ENCODE measurements at regions not wholly inside any gene's neighbourhood (a gene's known extent, or its start where the extent isn't known, plus 50 kb on each side); places are given as distances from the start of the nearest gene placed in this dataset.

DNA sequence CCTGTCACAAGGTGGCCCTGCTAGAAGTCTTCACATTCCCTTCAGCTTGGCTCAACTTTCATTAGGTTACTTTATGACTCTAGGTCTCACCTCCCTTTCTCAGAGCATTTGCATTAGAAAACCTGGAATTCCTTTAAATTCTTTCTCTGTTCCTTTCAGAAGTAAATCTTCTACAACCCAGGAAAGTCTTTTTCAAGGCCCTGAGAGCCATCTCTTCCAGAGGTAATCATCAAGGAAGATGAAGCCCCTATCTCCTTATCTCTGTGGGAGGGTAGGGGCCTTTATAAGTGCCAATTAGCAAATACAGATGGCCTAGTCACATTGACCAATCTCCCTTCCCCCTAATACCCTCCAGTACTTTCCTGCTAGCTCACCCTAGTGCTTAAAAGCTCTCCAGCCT is 848.0 kb upstream of the FAM98A start:
- DNase-seq (ENCODE audit: low read depth): no peak

- DNase-seq (ENCODE audit: low read depth): peak; percentile 1
These were observed 824.2 kb upstream of the FAM98A start for GRCh38 chr2:34423301-34423700.

DNA sequence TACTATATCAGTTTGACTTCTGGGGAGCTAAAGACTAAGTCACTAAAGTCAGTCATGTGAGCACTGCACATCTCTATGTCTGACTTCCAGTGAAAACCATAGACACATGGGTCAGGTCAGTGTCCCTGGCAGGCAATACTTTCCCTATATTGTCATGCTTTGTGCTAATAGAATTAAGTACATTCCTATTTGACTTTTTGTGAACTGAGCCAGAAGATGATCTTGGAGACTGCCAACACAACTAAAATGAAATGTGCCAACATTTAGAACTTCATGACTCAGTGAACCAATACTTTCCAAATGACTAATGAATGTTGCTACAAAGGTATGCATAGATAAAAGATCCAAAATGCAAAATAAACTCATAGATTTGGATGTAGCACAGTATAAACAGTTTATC is 820.8 kb upstream of the FAM98A start:
- no peak for DNase-seq (ENCODE audit: low read depth)

DNA sequence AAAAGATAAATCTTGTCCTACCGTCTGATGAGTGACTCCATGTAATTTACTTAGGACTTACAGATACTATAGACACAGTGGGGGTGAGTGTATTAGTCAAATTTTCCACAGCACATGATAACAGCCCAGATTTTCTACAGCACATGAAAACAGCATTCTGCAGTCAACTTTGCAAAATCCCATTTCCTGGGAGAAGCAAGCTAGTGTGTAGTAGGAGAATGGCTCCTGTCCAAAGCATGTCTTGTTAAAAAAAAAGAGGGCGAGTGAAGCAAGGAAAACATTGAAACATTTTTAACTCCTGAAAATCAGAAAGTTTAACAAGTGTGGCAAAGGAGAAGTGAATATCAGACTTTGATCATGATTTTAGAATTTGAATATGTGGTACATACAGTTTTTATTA is 817.8 kb upstream of the FAM98A start:
- no peak for DNase-seq (ENCODE audit: low read depth)

DNA sequence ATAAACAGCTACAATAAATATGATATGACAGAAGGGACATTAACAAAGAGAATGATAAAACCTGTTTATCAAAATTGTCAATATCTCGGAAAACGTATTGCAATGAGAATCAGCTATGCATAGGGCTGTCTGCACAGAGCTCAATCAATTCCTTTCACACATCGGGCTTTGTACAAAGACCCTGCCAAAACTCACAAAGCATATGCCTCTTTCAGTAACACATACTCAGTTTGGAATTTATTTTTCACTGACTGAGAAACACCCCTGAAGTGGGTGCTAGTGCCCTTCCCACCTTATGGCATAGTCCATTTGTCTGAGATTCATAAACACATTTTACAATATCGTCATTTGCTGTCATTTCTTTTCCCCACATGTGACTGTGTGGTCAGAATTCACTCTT is 815.8 kb upstream of the FAM98A start:
- no peak for DNase-seq (ENCODE audit: low read depth)

DNA sequence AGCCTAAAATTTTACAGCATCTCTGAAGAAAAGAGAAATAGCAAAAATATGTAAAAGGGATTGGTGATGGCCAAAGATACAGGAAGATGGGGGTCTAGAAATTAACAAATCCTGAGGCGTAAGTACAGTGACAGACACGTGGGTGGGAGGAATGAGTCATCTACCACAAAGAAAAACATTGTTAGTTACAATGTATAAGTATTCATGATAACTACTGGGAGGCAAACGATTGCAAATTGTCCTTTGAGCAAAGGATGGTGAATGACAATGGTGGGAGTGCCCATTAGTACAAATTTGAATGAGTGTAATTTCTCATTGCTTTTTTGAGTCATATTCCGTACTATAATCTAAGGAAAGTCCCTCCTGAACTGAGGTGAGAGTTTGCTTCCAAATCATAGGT is 809.0 kb upstream of the FAM98A start:
- DNase-seq (ENCODE audit: low read depth): no peak

GRCh38 chr2:34403512-34403911 is 804.4 kb upstream of the FAM98A start:
- no peak for DNase-seq (ENCODE audit: low read depth)

DNA sequence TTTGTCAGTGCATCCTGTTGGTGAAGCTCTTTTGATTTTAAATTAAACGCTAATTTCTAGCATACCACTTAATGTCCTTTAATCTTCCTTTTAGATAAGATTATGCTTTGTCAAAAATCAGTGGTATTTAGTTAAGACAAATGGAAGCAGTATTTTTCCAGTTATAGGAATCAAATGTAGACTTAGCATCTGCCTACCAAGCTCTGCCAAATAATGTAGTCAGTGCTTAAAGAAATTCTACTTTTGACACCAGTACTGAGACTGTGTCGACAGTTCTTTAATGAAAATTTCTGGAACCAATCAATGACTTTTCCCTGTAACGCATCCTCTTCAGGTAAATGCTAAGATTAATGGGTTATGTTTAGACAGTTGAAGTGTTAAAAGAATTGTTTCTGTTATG is 803.3 kb upstream of the FAM98A start:
- no peak for DNase-seq (ENCODE audit: low read depth)

DNA sequence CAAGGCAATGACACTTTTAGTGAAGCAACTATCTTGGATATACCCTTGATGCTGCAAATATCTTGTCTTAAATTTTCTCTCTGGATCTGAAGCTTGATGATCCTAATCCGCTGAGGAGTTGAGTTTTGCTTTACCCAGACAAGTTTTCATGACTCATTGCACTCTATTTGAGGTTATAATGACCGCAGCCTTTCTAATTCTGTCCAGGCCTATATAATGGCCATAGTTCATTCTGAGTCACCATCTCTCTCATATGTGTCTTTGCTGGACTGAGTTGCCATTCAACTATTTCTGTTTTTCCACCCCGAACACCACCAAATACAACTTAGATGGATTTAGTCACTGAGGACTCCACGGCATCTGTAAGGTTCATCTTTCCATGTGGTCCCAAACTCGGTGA is 802.1 kb upstream of the FAM98A start:
- DNase-seq (ENCODE audit: low read depth): no peak

DNA sequence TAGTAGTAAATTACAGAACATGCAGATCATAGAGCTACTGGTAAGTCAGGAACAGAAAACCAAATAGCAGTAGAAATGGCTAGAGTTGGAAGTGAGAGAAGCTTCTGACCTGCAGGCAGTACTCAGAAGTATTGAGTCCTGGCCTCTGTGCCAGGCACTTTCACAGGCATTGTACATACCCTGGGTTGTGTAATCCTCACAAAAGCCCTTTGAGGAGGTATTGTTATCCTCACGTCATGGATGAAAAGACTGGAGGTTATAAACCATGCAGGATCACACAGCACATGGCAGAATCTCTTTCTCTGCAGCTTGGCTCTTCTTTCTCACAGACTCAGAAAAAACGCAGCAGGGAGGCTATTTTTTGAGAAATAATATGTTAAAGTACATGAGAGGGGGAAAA is 789.3 kb upstream of the FAM98A start:
- DNase-seq (ENCODE audit: low read depth): no peak

DNA sequence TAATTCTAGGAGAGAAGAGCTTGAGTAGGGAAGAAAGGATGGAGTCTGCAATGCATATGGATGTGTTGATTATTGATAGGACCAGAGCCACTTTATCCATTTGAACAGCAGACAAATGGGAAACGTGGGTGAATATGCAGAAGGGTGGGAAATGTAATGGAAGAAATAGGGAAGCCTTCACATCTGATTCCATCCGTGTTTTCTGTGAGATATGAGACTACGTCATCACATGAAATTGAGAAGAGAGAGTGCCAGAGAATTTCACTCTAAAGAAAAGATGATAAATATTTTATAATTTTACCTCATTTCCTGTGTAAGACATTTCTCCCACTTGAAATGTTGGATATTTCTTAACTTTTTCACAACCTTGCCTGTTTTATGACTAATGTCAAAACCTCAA is 788.4 kb upstream of the FAM98A start:
- DNase-seq (ENCODE audit: low read depth): no peak

GRCh38 chr2:34379586-34379985 is 780.5 kb upstream of the FAM98A start:
- no peak for DNase-seq (ENCODE audit: low read depth)

DNA sequence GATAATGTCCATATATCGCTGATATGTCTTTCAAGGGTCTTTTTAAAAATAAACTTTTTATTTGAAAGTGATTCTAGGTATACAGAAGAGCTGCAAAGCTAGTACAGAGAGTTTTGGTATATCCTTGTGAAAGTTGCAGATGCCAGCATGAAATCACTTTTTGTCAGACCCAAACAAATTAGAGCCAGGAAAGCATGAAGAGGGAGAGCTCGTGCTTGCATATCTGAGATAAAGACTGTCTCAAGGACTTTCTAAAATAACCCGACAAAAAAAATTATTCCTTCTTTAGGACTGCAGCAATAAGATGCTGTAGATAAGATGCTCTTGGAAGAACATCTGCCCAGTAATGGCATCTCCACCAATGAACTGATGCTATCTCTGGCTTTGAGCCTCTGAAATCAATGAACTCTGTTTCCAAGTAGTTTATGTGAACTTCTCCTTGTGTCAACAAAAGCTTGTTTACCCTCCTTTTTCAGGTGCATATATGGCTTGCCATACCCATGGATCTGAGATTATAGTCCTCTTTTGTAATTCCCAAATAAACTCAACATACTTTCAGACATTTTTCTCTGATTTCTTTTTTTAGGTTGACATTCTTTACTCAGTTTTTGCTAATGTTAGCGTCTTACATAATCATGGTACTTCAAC is 774.6 kb upstream of the FAM98A start:
- DNase-seq (ENCODE audit: low read depth): no peak

DNA sequence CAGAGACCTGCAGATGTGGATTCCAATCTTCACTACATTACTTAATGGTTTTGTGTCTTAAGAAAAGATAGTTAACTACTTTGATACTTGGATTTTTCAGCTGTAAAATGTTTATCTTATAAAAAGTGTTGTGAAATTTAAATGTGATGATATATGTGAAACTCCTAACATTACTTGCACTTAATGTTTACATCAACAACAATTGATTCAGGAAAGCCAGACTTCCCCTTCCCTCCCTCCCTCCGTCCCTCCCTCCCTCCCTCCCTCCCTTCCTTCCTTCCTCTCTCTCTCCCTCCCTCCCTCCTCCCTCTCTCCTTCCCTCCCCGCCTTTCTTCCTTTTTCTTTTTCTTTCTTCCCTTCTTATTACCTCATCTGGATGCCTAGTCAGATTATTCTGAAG is 773.9 kb upstream of the FAM98A start:
- no peak for DNase-seq (ENCODE audit: low read depth)

- DNase-seq (ENCODE audit: low read depth): no peak
These were observed 772.6 kb upstream of the FAM98A start for GRCh38 chr2:34371711-34372110.

DNA sequence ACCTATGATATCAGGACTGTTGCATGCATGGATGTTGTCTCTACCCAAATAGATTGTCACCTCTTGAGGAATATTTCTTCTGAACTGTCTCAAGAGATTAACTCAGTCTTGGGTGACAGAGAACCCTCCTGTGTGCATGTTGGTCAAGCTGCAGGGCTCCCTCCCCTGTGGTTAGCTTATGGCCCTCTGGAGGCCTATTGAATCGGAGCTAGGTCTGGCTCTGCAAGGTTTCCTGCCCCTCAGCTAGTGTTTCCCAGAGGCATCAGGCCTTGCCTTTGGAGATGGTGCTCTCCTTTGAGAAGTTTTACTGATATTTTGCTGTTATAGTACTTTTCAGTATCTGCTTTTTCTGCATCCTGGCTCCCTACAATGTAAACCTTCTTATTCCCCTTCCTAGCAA is 769.2 kb upstream of the FAM98A start:
- no peak for DNase-seq (ENCODE audit: low read depth)

- DNase-seq (ENCODE audit: low read depth): no peak
These were observed 766.8 kb upstream of the FAM98A start for GRCh38 chr2:34365932-34366331.

DNA sequence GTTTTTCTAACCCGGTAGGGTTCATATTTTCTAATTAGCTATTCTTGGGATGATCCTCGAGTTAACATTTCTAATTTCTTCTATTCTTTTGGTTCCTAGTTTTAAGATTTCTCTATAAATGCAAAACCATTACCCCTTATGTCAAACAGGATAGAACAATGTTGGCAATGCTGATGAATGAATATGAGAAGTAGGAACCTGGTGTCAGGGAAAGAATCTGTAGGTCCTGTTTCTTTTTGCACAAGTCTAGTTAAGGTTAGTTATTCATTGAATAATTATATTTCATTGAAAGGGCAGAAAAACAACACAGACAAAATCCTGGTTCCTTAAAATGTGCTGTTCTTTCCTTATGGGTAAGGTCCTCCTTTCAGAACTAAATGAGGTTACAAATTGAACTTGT is 766.4 kb upstream of the FAM98A start:
- DNase-seq (ENCODE audit: low read depth): no peak

DNA sequence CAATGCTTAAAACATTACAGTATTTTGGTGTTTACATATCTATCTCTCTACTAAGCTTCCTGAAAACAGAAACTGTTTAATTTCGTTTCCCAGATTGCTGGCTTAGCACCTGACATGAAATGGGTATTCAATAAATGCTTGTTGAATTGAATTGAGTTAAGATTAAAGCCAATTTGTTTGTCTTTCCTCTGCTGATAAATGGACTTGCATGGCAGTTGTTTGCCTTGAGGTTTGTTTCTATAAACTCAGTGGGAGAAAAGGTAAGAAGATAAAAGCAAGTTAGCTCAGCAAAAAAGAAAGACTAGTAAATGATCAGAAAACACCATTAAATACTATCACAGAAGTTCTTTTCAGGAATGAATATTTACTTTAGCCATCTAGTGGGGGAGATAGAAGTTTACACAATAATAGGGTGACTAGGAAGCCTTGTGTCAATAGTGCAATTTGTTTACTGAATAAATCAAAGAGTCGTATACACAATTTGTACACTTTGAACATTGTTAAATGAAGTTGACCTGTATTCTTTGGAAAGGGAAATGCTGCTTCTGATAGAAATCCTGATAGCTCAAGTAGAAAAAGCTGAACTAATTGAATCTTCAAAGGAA is 754.5 kb upstream of the FAM98A start:
- no peak for DNase-seq (ENCODE audit: low read depth)

GRCh38 chr2:34349527-34349926 is 750.4 kb upstream of the FAM98A start:
- no peak for DNase-seq (ENCODE audit: low read depth)

GRCh38 chr2:34345030-34345429 is 745.9 kb upstream of the FAM98A start:
- DNase-seq (ENCODE audit: low read depth): no peak

- DNase-seq (ENCODE audit: low read depth): no peak
These were observed 741.2 kb upstream of the FAM98A start for GRCh38 chr2:34340307-34340706.

DNA sequence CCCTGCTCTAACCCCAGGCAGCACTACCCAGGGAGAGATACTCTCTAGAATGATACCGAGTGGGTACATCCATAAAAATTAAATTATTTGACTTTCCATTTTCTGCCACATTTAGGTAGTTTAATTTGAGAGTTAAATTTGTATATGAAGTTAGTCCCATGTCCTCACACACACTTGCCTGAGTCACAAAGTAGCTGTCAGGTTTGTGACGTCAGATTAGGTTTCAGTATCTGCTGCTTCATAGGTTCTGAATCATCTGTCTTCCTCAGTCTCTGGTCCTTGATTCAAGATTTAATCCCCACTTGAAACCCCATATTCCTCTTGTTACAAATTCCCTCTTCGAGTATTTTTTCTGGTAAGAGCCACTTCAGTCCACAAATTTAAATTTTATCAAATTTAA is 738.6 kb upstream of the FAM98A start:
- no peak for DNase-seq (ENCODE audit: low read depth)

- DNase-seq (ENCODE audit: low read depth): no peak
These were observed 733.7 kb upstream of the FAM98A start for GRCh38 chr2:34332813-34333212.
